CD4-positive, alpha-beta T cell (primary cell): ENCODE measurements at regions not wholly inside any gene's neighbourhood (a gene's known extent, or its start where the extent isn't known, plus 50 kb on each side); places are given as distances from the start of the nearest gene placed in this dataset.

Source experiments
- ATAC-seq: fragments of 200-7000 bp; cut with Tn5 transposase; one replicate; pipeline ENCODE4 v1.10.0; 2022; ENCODE audit warnings: mild to moderate bottlenecking; ENCODE audit not compliant: poor library complexity
- CTCF ChIA-PET: fragments of 350-600 bp; sonication (Branson Sonifier 250); formaldehyde crosslinking; loops from one replicate; lab custom pipeline; 2021; ENCODE audit warnings: antibody characterized with exemption, inconsistent platforms; lab: Charles Lee
- POLR2A ChIA-PET: fragments of 350-600 bp; sonication (Branson Sonifier 250); formaldehyde crosslinking; loops from one replicate; lab custom pipeline; 2021; ENCODE audit warnings: antibody characterized with exemption, inconsistent platforms; lab: Charles Lee
- DNase-seq, 14 experiments: peaks; one replicate each; pipeline ENCODE4 v3.0.0-alpha.2; 2013 to 2020; ENCODE audit warnings: mixed read lengths in 2 of 14
- H3K27ac ChIP-seq, 2 donors: one replicate each; pipeline versions ENCODE4 v1.5.1 to v1.7.0; 2013; ENCODE audit warnings: low read length in 2 of 2, low read depth in 1 of 2, mild to moderate bottlenecking in 1 of 2
- H3K27me3 ChIP-seq, 2 experiments: 1 replicate in 1 of 2; 2 replicates in 1 of 2; pipeline versions ENCODE4 v1.6.1 to v1.7.0; 2013; ENCODE audit warnings: low read length in 2 of 2, control low read depth in 1 of 2, mild to moderate bottlenecking in 1 of 2, moderate library complexity in 1 of 2; ENCODE audit not compliant: insufficient read depth in 2 of 2, control insufficient read depth in 1 of 2
- H3K36me3 ChIP-seq: one replicate; pipeline ENCODE4 v1.6.1; 2013; ENCODE audit warnings: low read length, control low read depth; ENCODE audit not compliant: insufficient read depth
- H3K4me1 ChIP-seq: one replicate; pipeline ENCODE4 v1.6.1; 2013; ENCODE audit warnings: low read length, control low read depth; ENCODE audit not compliant: insufficient read depth
- H3K4me3 ChIP-seq: one replicate; pipeline ENCODE4 v1.5.1; 2013; ENCODE audit warnings: mild to moderate bottlenecking, low read length, moderate library complexity
- H3K9me3 ChIP-seq, 2 experiments: 1 replicate in 1 of 2; 2 replicates in 1 of 2; pipeline versions ENCODE4 v1.6.1 to v1.7.0; 2013; ENCODE audit warnings: low read length in 2 of 2, mild to moderate bottlenecking in 2 of 2, control low read depth in 1 of 2, moderate library complexity in 1 of 2; ENCODE audit not compliant: control insufficient read depth in 1 of 2, insufficient read depth in 1 of 2
- H3K27ac Mint-ChIP-seq: one replicate; pipeline ENCODE4 v1.8.0; 2020; ENCODE audit warnings: mixed read lengths
- H3K27me3 Mint-ChIP-seq: one replicate; pipeline ENCODE4 v1.8.0; 2021; ENCODE audit warnings: mixed read lengths
- H3K36me3 Mint-ChIP-seq: one replicate; pipeline ENCODE4 v1.8.0; 2021; ENCODE audit warnings: low read depth, mixed read lengths
- H3K4me1 Mint-ChIP-seq: one replicate; pipeline ENCODE4 v1.8.0; 2021; ENCODE audit warnings: low read depth, mixed read lengths
- H3K4me3 Mint-ChIP-seq: one replicate; pipeline ENCODE4 v1.8.0; 2020; ENCODE audit warnings: mild to moderate bottlenecking, mixed read lengths
- H3K9me3 Mint-ChIP-seq: one replicate; pipeline ENCODE4 v1.8.0; 2020; ENCODE audit warnings: mixed read lengths
- intact Hi-C, 2 experiments: fragments of 100-400 bp; cut with DNase I in 1 of 2; cut with micrococcal nuclease in 1 of 2; formaldehyde crosslinking; loops; one replicate each; pipeline versions ENCODE4 v1.15.1 to v1.9.0; 2023 to 2025; cut with DNase I, micrococcal nuclease
- TF ChIP-seq, protein P1 (sequence below): fragments of 200-600 bp; IDR thresholded peaks from one replicate; pipeline ENCODE4 v1.8.0; 2022; ENCODE audit warnings: antibody characterized with exemption, mild to moderate bottlenecking

DNA sequence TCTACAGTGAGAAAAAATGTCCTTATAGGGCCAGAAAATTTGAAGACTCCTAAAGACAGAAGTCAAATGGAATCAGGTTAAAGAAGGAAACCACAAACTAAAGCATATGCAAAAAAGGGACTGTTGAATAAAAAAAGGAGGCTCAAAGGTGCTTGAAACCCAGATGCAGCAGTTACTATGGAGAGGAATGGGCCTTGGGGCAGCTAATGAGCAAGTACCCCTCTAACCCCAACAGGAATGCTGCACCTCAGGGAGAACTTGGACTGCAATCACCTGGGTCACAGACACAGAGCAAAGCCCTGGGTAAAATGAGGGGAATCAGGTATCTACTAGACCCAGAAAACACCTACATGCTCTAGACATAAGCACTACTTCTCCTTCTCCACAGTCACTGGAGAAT, 313.9 kb downstream of the UBE3D start:
- TF ChIP-seq, protein P1, sequence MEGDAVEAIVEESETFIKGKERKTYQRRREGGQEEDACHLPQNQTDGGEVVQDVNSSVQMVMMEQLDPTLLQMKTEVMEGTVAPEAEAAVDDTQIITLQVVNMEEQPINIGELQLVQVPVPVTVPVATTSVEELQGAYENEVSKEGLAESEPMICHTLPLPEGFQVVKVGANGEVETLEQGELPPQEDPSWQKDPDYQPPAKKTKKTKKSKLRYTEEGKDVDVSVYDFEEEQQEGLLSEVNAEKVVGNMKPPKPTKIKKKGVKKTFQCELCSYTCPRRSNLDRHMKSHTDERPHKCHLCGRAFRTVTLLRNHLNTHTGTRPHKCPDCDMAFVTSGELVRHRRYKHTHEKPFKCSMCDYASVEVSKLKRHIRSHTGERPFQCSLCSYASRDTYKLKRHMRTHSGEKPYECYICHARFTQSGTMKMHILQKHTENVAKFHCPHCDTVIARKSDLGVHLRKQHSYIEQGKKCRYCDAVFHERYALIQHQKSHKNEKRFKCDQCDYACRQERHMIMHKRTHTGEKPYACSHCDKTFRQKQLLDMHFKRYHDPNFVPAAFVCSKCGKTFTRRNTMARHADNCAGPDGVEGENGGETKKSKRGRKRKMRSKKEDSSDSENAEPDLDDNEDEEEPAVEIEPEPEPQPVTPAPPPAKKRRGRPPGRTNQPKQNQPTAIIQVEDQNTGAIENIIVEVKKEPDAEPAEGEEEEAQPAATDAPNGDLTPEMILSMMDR = no peak
- Mint-ChIP-seq H3K27ac (no peak overlapping the region), H3K4me1 (no peaks in the 10 kb centered on the region), H3K36me3 (no peaks in the 10 kb centered on the region), H3K9me3 (no peaks in the 10 kb centered on the region), H3K27me3 (no peaks in the 10 kb centered on the region), H3K4me3 (no peak overlapping the region)
- intact Hi-C loops = no loop called here
- Histone ChIP-seq H3K27me3 (no peaks in the 10 kb centered on the region), H3K27ac (no peak overlapping the region), H3K4me3 (no peak overlapping the region), H3K36me3 (no peaks in the 10 kb centered on the region), H3K9me3 (no peaks in the 10 kb centered on the region), H3K4me1 (no peaks in the 10 kb centered on the region)
- CTCF ChIA-PET = no interaction called here
- DNase-seq = no peak
- ATAC-seq = no peak
- POLR2A ChIA-PET = no interaction called here

DNA sequence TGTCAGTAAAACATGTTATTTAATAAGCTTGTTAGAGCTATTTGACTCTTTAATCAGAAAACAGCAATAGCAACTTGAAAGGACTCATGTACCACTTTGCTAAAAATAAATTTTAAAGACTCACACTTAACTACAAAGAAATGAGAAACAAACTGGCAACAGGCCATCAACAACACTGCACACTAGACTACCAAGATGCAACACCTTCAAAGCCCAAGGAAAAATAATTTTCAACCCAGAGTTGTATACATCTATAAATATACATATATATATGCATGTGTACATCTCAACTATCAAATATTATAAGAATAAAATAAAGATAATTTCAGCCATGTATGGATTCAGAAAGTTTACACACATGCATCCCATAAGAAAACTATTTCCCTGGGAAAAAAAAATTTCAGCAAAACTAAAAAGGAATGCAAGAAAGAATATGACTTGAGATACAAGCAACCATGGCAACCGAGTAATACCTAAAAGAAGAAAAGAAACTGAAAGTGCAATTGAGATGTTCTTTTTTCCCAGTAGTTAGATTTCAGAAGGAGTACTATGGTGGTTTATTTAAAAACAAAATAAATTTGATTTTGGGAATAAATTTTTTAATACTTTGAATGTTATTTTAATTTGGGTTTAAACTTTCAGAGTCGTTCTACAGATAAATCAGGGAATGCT, 303.8 kb downstream of the UBE3D start:
- Mint-ChIP-seq H3K27ac (no peak overlapping the region), H3K4me1 (no peaks in the 10 kb centered on the region), H3K27me3 (peaks cover 5% of the 10 kb centered on the region), H3K4me3 (no peak overlapping the region), H3K9me3 (peaks cover 5% of the 10 kb centered on the region), H3K36me3 (no peaks in the 10 kb centered on the region)
- ATAC-seq (no peak), DNase-seq (no peak)
- no peaks in the 10 kb centered on the region for H3K4me1 ChIP-seq
- no peaks in the 10 kb centered on the region for H3K36me3 ChIP-seq
- intact Hi-C loops = no loop called here
- no peak overlapping the region for H3K27ac ChIP-seq
- no peaks in the 10 kb centered on the region for H3K27me3 ChIP-seq
- TF ChIP-seq, protein P1 = no peak
- H3K4me3 ChIP-seq = no peak overlapping the region
- no peaks in the 10 kb centered on the region for H3K9me3 ChIP-seq
- POLR2A ChIA-PET = no interaction called here
- CTCF ChIA-PET = no interaction called here

DNA sequence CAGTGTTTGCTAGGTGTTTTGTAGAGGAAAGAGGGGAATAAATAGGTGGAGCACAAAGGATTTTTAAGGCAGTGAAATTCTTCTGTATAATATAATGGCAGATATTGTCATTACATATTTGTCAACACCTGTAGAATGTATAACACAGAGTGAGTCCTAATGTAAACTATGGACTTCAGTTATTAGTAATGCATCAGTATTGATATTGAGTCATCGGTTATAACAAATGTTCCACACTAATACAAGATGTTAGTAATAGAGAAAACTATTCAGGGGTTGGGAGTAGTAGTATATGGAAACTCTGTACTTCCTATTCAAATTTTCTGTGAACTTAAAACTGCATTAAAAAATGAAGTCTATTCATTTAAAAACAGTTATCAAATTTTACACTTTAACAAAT, 299.2 kb downstream of the UBE3D start:
- CTCF ChIA-PET = no interaction called here
- no peaks in the 10 kb centered on the region for H3K36me3 Mint-ChIP-seq
- no peak overlapping the region for H3K27ac Mint-ChIP-seq
- Histone ChIP-seq H3K27ac (no peak overlapping the region), H3K27me3 (no peaks in the 10 kb centered on the region), H3K4me3 (no peak overlapping the region), H3K4me1 (no peaks in the 10 kb centered on the region), H3K36me3 (no peaks in the 10 kb centered on the region), H3K9me3 (no peaks in the 10 kb centered on the region)
- TF ChIP-seq, protein P1 = no peak
- no peak overlapping the region for H3K4me3 Mint-ChIP-seq
- POLR2A ChIA-PET = no interaction called here
- no peaks in the 10 kb centered on the region for H3K9me3 Mint-ChIP-seq
- no peaks in the 10 kb centered on the region for H3K27me3 Mint-ChIP-seq
- no peaks in the 10 kb centered on the region for H3K4me1 Mint-ChIP-seq
- no peak for ATAC-seq
- DNase-seq = no peak
- intact Hi-C loops = no loop called here
